Kidney tubule cell (primary cell): ENCODE measurements at regions not wholly inside any gene's neighbourhood (a gene's known extent, or its start where the extent isn't known, plus 50 kb on each side); places are given as distances from the start of the nearest gene placed in this dataset.
A peak's percentile ranks its signal among the peaks of the same experiment; 100 is the strongest.

Experiments used
- DNase-seq: peaks from one replicate; pipeline ENCODE4 v3.0.0-alpha.2; 2018; ENCODE audit warnings: low spot score

- no peak for DNase-seq
These were observed 682.4 kb upstream of the ADGRL4 start for GRCh38 chr1:79688932-79689331.

- no peak for DNase-seq
These were observed 676.9 kb upstream of the ADGRL4 start for GRCh38 chr1:79683420-79683819.

GRCh38 chr1:79682478-79682877 lies 675.9 kb upstream of the ADGRL4 start:
- no peak for DNase-seq

- no peak for DNase-seq
These were observed 674.9 kb upstream of the ADGRL4 start for GRCh38 chr1:79681382-79681781.

GRCh38 chr1:79679916-79680315 lies 673.4 kb upstream of the ADGRL4 start:
- DNase-seq, result no peak

- DNase-seq, result no peak
These were observed 661.5 kb upstream of the ADGRL4 start for GRCh38 chr1:79667848-79668696.

GRCh38 chr1:79667166-79667565 lies 660.6 kb upstream of the ADGRL4 start:
- DNase-seq, result no peak

- DNase-seq, result no peak
These were observed 657.4 kb upstream of the ADGRL4 start for GRCh38 chr1:79663916-79664315.

- DNase-seq, result no peak
These were observed 656.1 kb upstream of the ADGRL4 start for GRCh38 chr1:79662596-79662995.

GRCh38 chr1:79660129-79660528 lies 653.6 kb upstream of the ADGRL4 start:
- no peak for DNase-seq

- no peak for DNase-seq
These were observed 651.6 kb upstream of the ADGRL4 start for GRCh38 chr1:79657951-79658658.

- DNase-seq, result no peak
These were observed 649.3 kb upstream of the ADGRL4 start for GRCh38 chr1:79655876-79656275.

GRCh38 chr1:79652426-79652825 lies 645.9 kb upstream of the ADGRL4 start:
- DNase-seq, result no peak

GRCh38 chr1:79648126-79648525 lies 641.6 kb upstream of the ADGRL4 start:
- no peak for DNase-seq

GRCh38 chr1:79646880-79647279 lies 640.4 kb upstream of the ADGRL4 start:
- no peak for DNase-seq

GRCh38 chr1:79638382-79638781 lies 631.9 kb upstream of the ADGRL4 start:
- DNase-seq, result no peak

GRCh38 chr1:79633456-79633855 lies 626.9 kb upstream of the ADGRL4 start:
- DNase-seq, result peak; percentile 66

GRCh38 chr1:79629414-79629813 lies 622.9 kb upstream of the ADGRL4 start:
- no peak for DNase-seq

- DNase-seq, result no peak
These were observed 611.2 kb upstream of the ADGRL4 start for GRCh38 chr1:79617777-79618176.

GRCh38 chr1:79614762-79615161 lies 608.2 kb upstream of the ADGRL4 start:
- DNase-seq, result peak; percentile 31

- DNase-seq, result no peak
These were observed 607.6 kb upstream of the ADGRL4 start for GRCh38 chr1:79614106-79614505.

- no peak for DNase-seq
These were observed 606.5 kb upstream of the ADGRL4 start for GRCh38 chr1:79613046-79613445.

GRCh38 chr1:79604490-79605198 lies 598.1 kb upstream of the ADGRL4 start:
- DNase-seq, result no peak
